Stimulated activated CD4-positive, alpha-beta T cell treated with anti-CD3 and anti-CD28 coated beads, Interleukin-12 subunit alpha, Interleukin-12 subunit beta, amount 100 ng/mL, for 48 hours (primary cell): ENCODE measurements at regions not wholly inside any gene's neighbourhood (a gene's known extent, or its start where the extent isn't known, plus 50 kb on each side); places are given as distances from the start of the nearest gene placed in this dataset.

ENCODE experiments used
- DNase-seq, 3 donors: peaks; one replicate each; pipeline ENCODE4 v3.0.0-alpha.2; 2020; ENCODE audit warnings: low read depth in 2 of 3, low spot score in 1 of 3

GRCh38 chrX:150282953-150283352 lies 80.2 kb upstream of the MAMLD1 start:
- DNase-seq = no peak

GRCh38 chrX:150291014-150291413 lies 72.1 kb upstream of the MAMLD1 start:
- DNase-seq = no peak

DNA sequence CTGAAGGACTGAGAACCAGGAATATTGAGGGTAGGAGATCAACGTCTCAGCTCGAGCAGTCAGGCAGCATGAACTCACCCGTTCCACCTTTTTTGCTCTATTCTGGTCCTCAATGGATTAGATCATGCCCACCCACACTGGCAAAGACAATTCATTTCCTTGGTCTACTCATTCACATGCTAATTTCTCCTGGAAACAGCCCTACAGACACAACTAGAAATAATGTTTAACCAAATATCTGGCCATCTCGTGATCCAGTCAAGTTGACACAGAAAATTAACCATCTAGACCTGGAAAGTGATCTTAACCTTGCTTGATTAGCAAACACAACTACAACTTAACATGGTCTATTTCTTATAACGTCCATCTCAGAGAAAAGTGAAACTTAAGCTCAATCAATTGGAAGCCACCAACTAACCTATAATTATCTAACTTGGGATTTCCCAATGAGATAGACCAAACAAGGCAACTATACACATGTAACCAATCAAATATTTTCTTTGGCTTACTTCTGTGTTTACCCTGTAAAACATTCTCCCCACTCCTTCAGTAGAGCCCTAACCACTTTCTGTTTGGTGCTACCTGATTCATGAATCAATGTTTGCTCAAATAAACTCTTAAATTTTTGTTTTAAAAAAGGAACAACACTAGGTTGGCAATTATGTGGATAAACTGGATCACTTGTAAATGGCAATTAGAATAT lies 69.7 kb upstream of the MAMLD1 start:
- DNase-seq = no peak

- no peak for DNase-seq
Measured at GRCh38 chrX:150298841-150299551, 64.1 kb upstream of the MAMLD1 start.

DNA sequence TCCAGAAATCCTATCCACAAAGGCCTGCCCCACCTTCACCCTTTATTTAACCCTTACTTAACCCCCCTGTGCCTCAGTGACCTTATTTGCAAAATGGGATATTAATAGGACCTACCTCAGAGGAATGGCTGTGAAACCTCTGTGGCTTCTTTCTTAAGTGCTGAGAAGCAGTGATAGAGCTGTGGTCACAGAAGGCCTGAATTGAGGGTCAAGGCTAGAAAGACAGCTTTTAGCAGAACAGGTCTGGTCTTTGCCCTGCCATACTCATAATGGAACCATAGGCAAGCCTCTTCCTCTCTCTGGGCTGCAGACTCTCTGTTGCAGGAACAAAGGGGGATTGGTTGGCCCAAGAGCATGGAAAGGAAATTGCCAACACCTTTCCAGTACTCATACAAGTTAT lies 63.5 kb upstream of the MAMLD1 start:
- DNase-seq = no peak

DNA sequence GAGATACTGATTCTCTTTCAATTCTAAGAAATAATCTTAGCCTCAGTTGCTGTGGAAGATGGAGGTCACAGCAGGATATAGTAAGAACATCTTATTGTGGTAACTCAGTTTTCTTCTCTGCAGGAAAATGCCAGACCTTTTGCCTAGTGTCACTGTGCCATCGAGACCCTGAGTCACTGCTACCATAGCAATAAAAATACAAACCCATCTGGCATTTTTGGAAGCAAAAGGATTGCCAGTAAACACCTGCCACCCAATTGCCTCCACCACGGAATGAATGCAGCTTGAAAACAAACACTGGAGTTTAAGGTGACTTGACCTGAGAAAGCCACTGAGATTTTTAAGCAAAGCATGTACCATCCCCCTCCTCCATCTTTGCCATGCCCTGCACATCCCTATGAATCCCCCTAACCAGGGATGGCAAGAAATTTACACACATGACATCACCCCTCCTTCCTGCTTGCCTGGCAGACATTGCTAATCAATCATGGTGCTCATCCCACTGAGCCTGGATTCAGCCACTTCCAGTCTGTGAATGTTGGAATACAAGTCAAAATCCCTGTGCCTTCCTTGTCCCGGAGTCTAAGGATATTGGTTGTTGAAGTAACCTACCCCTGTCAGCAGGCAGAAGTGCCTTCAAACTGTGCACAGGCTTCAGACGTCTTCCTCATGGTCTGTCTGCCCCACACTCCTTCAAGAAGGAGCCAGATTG lies 59.6 kb upstream of the MAMLD1 start:
- no peak for DNase-seq

GRCh38 chrX:150306002-150306401 lies 57.1 kb upstream of the MAMLD1 start:
- DNase-seq = no peak

GRCh38 chrX:150308041-150308440 lies 55.1 kb upstream of the MAMLD1 start:
- DNase-seq = no peak

DNA sequence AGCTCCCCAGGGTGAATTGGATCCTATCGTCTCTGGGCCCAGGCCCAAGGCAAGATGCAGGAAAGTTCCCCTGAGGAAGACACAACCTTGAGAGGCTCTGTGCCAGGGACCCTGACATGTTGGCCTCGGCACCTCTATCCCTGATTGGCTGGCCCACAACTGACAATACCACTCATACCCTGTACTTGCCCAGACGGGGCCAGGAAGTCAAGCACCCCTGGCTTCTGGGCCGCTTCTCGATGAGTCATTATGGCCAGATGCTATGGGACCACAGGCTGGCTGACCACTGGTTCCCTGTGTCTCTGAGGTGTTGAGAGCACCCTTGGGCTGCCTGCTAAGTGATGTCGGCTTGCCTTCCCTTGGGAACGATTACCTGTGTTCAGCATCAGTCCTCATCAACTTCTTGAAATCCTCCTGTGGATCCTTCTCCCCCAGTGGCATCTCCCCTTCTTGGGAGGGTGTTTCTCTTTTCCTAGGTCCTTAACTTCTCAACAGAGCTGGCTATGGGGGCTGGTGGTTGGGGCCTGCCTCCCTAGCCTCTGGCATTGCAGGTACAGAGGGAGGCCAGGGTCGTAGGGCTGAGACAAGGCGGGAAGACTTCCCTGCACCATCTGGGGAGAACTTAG lies 54.5 kb upstream of the MAMLD1 start:
- DNase-seq = no peak

GRCh38 chrX:150310417-150310816 lies 52.7 kb upstream of the MAMLD1 start:
- DNase-seq = no peak

DNA sequence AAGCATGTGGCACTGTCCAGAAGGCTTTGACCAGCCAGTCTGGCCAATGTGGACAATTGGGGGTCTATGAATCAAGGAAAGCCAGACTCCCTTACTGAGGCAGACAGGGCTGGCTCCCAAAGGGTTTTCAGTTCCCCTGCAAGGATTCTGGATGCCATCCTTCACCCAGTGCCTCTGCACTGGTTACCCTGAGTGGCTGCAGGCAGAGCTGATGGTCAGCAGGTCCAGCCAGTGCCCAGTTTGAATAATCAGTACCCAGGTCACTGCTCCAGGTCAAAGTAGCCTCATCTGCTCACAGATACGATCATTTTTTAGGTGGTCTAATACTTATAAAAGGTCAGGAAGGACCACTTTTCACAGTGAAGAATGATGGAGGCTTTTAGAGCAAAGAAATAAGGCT lies 52.2 kb upstream of the MAMLD1 start:
- DNase-seq = no peak

- no peak for DNase-seq
Measured at GRCh38 chrX:150312931-150313330, 50.2 kb upstream of the MAMLD1 start.
